ENCODE measurements at regions not wholly inside any gene's neighbourhood (a gene's known extent, or its start where the extent isn't known, plus 50 kb on each side); places are given as distances from the start of the nearest gene placed in this dataset.

DNA sequence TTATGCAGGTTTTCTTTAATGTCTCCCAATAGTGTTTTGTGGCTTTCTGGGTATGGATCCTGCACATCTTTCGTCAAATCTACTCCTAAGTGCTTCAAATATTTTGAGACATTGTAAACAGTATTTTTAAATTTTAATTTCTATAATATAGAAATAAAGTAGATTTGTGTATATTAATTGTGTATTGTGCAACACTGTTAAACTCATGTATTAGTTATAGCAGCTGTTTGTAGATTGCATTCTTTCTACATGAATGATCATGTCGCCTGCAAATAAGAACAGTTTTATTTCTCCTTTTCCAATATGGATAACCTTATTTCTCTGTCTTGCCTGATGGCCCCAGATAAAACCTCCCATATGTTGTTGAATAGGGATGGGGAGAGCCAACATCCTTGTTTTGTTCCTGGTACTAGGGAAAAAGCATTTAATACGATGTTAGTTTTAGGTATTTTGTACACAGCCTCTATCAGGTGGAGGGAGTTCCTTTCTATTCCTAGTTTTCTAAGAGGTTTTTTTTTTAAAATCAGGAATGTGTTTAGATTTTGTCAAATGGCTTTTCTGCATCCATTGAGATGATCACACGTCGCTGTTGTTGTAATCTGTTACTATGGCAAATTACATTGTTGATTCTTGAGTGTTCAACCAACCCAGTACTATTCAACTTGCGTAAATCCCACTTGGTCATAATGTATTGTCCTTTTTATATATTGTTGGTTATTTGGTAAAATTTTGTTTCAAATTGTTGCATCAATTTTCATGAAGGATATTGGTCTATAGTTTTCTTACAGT, 71.1 kb upstream of the DGKG start:
- no peaks in the 10 kb centered on the region for H3K36me3 ChIP-seq (ENCODE audit: insufficient read depth, low read length)
- TF ChIP-seq, protein P1, sequence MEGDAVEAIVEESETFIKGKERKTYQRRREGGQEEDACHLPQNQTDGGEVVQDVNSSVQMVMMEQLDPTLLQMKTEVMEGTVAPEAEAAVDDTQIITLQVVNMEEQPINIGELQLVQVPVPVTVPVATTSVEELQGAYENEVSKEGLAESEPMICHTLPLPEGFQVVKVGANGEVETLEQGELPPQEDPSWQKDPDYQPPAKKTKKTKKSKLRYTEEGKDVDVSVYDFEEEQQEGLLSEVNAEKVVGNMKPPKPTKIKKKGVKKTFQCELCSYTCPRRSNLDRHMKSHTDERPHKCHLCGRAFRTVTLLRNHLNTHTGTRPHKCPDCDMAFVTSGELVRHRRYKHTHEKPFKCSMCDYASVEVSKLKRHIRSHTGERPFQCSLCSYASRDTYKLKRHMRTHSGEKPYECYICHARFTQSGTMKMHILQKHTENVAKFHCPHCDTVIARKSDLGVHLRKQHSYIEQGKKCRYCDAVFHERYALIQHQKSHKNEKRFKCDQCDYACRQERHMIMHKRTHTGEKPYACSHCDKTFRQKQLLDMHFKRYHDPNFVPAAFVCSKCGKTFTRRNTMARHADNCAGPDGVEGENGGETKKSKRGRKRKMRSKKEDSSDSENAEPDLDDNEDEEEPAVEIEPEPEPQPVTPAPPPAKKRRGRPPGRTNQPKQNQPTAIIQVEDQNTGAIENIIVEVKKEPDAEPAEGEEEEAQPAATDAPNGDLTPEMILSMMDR (IDR thresholded peaks at IDR 0.05; ENCODE audit: borderline replicate concordance, extremely low read depth, low read length, poor library complexity, severe bottlenecking) = no peak
- no peak for TF ChIP-seq EZH2 (IDR thresholded peaks at IDR 0.05; ENCODE audit: borderline replicate concordance, low read depth, low read length, severe bottlenecking)
- H3K4me1 ChIP-seq (ENCODE audit: insufficient read depth, low read length) = no peaks in the 10 kb centered on the region
- no peaks in the 10 kb centered on the region for H4K20me1 ChIP-seq (ENCODE audit: insufficient read depth, low read length)
- DNase-seq (no peak), ATAC-seq (ENCODE audit: insufficient read depth, low read depth) (no peak)
- no peak overlapping the region for H3K27ac ChIP-seq (ENCODE audit: low read length)
- no peak overlapping the region for H3K4me3 ChIP-seq (ENCODE audit: low read depth in 1 of 2, low read length in 2 of 2)
- no peaks in the 10 kb centered on the region for H3K79me2 ChIP-seq (ENCODE audit: insufficient read depth, low read length)
- H2AFZ ChIP-seq (ENCODE audit: low read depth, low read length) = no peak overlapping the region
- H3K4me2 ChIP-seq (ENCODE audit: insufficient read depth, low read length) = no peak overlapping the region
- no peaks in the 10 kb centered on the region for H3K9me3 ChIP-seq (ENCODE audit: insufficient read depth, low read length, severe bottlenecking)
- H3K9ac ChIP-seq (ENCODE audit: low read depth, low read length) = no peak overlapping the region
- no peaks in the 10 kb centered on the region for H3K27me3 ChIP-seq (ENCODE audit: insufficient read depth, low read length, poor library complexity)

DNA sequence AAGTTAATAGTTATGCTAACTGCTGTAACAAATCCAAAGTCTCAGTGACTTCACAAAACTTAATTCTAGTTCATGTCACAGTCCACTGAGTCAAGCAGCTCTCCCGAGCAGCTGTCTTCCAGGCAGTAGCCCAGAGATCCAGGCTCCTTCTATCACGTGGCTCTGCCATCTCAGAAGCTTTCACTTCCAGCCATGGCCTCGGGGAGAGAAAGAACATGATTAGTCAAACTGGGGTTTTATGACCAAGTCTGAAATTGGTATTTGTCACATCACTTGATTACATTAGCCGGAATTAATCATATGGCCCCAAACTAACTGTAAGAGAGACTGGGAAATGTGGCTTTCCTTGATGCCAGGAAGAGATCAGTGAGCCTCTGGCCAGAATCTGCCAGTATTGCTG, 70.2 kb upstream of the DGKG start:
- no peak for ATAC-seq (ENCODE audit: insufficient read depth, low read depth)

DNA sequence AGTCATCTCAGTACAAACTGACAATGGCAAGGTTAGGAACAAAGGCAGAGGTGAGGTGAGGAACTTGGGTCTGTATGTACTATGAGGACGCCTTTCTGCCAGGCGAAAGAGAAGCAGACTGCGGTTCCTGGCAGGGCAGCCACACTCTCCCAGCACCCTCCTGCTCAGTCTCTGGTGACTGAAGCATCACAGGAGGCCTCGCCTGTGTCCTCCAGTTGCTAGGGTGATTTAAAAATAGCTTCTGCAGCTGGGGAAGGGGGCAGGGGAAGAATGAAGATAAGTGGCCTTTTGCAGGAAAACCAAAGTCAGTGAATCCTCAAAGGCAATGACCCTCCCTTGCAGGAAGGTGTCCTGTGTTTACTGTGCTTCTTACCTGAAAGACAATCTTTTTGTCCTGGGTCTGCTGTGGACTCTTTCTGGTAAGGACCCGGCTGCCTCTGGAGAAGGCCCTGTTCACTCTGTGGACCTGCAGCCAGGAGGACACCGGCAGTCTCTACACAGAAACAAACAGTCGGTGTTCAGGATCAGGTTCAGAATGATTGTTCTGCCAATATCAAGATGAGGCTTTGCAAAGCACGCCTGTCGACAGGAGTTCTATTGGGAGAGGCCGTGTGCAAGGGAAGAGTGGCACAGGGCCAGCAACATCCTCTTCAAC, 65.7 kb upstream of the DGKG start:
- no peak overlapping the region for H2AFZ ChIP-seq (ENCODE audit: low read depth, low read length)
- DNase-seq (no peak), ATAC-seq (ENCODE audit: insufficient read depth, low read depth) (no peak)
- H3K27ac ChIP-seq (ENCODE audit: low read length) = no peak overlapping the region
- H3K9me3 ChIP-seq (ENCODE audit: insufficient read depth, low read length, severe bottlenecking) = no peaks in the 10 kb centered on the region
- no peaks in the 10 kb centered on the region for H3K4me1 ChIP-seq (ENCODE audit: insufficient read depth, low read length)
- no peak overlapping the region for H3K4me3 ChIP-seq (ENCODE audit: low read depth in 1 of 2, low read length in 2 of 2)
- no peak overlapping the region for H3K9ac ChIP-seq (ENCODE audit: low read depth, low read length)
- H3K79me2 ChIP-seq (ENCODE audit: insufficient read depth, low read length) = no peaks in the 10 kb centered on the region
- no peak overlapping the region for H3K4me2 ChIP-seq (ENCODE audit: insufficient read depth, low read length)
- no peak for TF ChIP-seq EZH2 (IDR thresholded peaks at IDR 0.05; ENCODE audit: borderline replicate concordance, low read depth, low read length, severe bottlenecking)
- TF ChIP-seq, protein P1 (IDR thresholded peaks at IDR 0.05; ENCODE audit: borderline replicate concordance, extremely low read depth, low read length, poor library complexity, severe bottlenecking) = no peak
- H4K20me1 ChIP-seq (ENCODE audit: insufficient read depth, low read length) = no peaks in the 10 kb centered on the region
- no peaks in the 10 kb centered on the region for H3K36me3 ChIP-seq (ENCODE audit: insufficient read depth, low read length)
- peaks cover 3% of the 10 kb centered on the region for H3K27me3 ChIP-seq (ENCODE audit: insufficient read depth, low read length, poor library complexity)

More for the DNA sequence above, 70.2 kb upstream of the DGKG start:
- Histone ChIP-seq H3K79me2 (ENCODE audit: insufficient read depth, low read length) (no peaks in the 10 kb centered on the region), H2AFZ (ENCODE audit: low read depth, low read length) (no peak overlapping the region), H3K27ac (ENCODE audit: low read length) (no peak overlapping the region), H4K20me1 (ENCODE audit: insufficient read depth, low read length) (no peaks in the 10 kb centered on the region), H3K4me3 (ENCODE audit: low read depth in 1 of 2, low read length in 2 of 2) (no peak overlapping the region), H3K9ac (ENCODE audit: low read depth, low read length) (no peak overlapping the region), H3K27me3 (ENCODE audit: insufficient read depth, low read length, poor library complexity) (no peaks in the 10 kb centered on the region), H3K36me3 (ENCODE audit: insufficient read depth, low read length) (no peaks in the 10 kb centered on the region), H3K4me1 (ENCODE audit: insufficient read depth, low read length) (no peaks in the 10 kb centered on the region), H3K9me3 (ENCODE audit: insufficient read depth, low read length, severe bottlenecking) (no peaks in the 10 kb centered on the region), H3K4me2 (ENCODE audit: insufficient read depth, low read length) (no peak overlapping the region)
- TF ChIP-seq, protein P1 (IDR thresholded peaks at IDR 0.05; ENCODE audit: borderline replicate concordance, extremely low read depth, low read length, poor library complexity, severe bottlenecking) = no peak
- TF ChIP-seq EZH2 (IDR thresholded peaks at IDR 0.05; ENCODE audit: borderline replicate concordance, low read depth, low read length, severe bottlenecking) = no peak
- DNase-seq = no peak
